SKM-1 treated with dmso at 0.1 percent for 144 hours (cell line): ENCODE measurements at regions not wholly inside any gene's neighbourhood (a gene's known extent, or its start where the extent isn't known, plus 50 kb on each side); places are given as distances from the start of the nearest gene placed in this dataset.

Source experiments
- DNase-seq: peaks from one replicate; lab custom pipeline; 2025; ENCODE audit not compliant: unreplicated experiment; lab: John Stamatoyannopoulos, UW

DNA sequence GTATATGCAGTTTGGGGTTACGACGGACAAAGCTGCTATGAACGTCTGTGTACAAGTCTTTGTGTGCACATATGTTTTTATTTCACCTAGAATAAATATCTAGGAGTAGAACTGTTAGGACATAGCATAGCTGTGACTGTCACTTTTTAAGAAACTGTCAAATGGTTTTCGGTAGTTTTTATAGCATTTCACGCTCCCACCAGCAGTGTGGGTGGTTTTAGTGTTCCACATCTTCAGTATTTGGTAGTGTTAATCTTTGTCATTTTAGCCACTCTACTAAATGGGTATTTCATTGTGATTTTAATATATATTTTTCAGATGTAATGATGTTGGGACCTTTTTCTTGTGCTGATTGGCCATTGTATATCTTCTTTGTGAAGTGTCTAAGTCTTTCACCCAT lies 109.1 kb upstream of the BCAT1 start:
- no peak for DNase-seq

GRCh38 chr12:25056486-25057130 lies 107.7 kb upstream of the BCAT1 start:
- DNase-seq = no peak

- DNase-seq = no peak
Measured at GRCh38 chr12:25056011-25056410, 107.1 kb upstream of the BCAT1 start.

DNA sequence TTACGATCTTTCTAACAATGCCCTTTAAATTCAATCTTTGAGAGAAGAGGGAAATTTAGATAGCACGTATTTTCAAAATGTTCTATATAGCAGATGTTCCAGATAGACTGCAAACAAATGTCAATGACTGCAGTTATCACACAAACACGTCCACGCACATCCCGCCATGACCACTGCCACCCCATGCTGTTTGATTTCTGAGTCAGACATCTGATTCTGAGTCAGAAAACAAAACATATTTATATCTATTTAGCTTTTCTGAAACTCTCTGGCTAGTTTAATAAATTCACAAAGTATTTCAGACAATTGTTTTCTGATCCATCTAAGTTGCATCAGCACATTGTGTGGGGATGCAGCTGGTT lies 105.9 kb upstream of the BCAT1 start:
- DNase-seq = no peak

GRCh38 chr12:25054076-25054782 lies 105.3 kb upstream of the BCAT1 start:
- DNase-seq = no peak

GRCh38 chr12:25052914-25053211 lies 104.0 kb upstream of the BCAT1 start:
- DNase-seq = no peak

- peak; percentile 89 for DNase-seq
Measured at GRCh38 chr12:25052196-25052913, 103.5 kb upstream of the BCAT1 start.

DNA sequence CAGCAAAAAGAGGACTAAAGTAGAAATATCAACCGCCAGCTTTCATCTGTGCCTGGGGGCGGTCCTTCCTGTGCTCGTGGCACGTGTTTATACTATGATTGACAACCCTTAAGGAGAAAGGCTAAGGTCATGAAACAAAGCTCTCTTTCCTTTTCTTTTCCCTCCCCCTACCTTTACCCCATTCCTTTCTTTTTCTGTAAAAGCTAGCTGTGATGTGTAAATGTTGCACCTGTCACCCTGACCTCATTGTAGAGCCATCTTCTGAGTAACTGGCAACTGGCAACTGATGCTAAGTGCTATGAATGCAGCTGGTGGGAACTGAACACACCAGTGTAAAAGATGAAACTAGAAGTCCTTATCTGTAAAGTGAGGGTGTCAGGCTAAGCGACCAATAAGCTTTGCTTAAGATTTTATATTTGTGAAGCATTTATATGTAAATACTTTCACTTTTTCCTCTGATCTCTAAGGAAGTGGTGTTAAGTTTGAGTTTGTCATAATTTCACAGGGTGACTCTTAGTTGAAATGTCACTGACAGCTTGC lies 102.8 kb upstream of the BCAT1 start:
- DNase-seq = no peak

DNA sequence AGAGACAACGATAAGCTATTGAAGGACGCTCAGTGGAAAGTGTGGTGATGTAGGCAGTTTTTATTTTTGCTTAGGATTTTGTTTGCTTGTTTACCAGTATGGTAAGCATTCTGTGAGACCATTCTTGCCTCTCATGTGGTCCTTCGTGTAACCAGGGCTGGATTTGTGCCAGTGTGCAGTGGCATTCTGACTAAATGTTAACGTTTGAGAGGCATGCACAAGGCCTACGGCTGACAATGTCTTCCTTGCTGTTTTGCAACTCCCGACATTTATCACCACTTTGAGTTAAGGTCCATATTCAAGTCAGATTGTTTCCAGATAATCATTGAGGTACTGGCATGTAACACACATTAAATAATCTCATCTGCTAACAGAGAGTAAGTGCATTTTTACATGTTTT lies 102.3 kb upstream of the BCAT1 start:
- DNase-seq = no peak

DNA sequence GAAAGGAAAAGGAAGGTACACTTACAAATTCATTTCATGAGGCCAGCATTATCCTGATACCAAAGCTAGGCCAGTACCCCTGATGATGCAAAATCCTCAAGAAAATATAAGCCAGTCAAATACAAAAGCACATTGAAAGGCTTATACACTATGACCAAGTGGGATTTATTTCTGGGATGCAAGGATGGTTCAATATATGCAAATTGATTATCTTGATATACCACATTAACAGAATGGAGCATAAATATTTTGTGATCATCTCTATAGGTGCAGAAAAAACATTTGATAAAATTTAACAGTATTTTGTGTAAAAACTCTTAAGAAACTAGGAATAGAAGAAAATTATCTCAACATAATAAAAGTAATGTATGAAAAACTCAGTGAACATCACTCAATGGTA lies 97.0 kb upstream of the BCAT1 start:
- DNase-seq = no peak

GRCh38 chr12:25041006-25041741 lies 92.3 kb upstream of the BCAT1 start:
- no peak for DNase-seq

DNA sequence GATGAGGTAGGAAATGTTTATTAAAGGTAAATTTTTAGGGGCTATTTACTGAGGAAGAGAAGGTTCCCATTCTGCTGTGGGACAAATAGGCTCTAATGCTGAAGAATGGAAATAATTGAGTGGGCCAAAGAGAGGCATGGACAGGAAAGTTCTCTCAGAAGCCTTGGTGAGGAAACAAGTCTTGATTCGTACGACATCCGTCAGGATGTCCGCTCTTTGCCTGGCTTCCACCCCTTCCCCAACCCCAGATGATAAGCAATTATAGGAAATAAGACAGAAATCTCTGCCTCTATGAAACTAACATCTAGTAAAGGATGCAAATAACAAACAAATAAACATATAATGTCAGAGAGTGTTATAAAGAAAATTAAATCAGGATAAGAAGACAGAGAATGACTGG lies 91.7 kb upstream of the BCAT1 start:
- no peak for DNase-seq

GRCh38 chr12:25034676-25035075 lies 85.8 kb upstream of the BCAT1 start:
- DNase-seq = no peak

DNA sequence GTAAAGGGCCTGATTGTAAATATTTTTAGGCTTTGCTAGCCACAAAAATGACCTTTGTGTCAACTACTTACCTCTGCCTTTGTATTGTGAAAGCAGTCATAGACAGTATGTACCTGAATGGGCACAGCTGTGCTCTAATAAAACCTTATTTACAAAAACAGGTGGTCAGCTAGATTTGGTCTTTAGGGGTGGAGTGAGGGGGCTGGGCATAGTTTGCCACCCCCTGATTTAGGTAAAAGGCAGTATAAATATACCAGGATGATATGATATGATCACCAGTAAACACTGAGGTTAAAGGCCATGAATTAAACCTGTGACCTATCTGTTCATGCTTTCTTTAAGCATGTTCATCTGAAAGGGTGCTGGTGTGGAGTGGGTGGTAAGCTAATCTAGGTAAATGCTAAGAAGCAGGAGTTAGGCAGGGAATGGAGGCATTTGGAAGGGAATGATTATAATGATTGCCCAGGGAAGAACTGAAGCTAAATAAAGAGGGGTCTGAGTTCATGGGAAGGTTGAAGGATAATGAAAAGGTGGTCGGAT lies 77.1 kb upstream of the BCAT1 start:
- DNase-seq = no peak

DNA sequence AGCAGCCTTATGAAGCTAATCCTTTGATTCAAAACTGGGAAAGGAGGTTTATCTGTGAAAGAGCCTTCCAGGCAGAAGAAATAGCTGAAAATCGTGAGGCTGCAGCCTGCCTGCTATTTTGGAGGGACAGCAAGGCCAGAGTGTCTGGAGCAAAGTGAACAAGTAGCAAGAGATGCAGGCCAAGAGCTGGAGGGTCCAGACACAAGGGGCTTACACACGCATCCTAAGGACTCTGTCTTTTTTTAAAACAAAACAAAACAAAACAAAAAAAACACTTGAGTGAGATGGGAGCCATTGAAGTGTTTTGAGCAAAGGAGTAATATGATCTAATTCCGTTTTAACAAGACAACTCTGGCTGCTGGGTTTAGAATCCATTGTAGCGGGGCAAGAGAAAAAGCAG lies 76.4 kb upstream of the BCAT1 start:
- no peak for DNase-seq

GRCh38 chr12:25023808-25024207 lies 74.9 kb upstream of the BCAT1 start:
- no peak for DNase-seq

DNA sequence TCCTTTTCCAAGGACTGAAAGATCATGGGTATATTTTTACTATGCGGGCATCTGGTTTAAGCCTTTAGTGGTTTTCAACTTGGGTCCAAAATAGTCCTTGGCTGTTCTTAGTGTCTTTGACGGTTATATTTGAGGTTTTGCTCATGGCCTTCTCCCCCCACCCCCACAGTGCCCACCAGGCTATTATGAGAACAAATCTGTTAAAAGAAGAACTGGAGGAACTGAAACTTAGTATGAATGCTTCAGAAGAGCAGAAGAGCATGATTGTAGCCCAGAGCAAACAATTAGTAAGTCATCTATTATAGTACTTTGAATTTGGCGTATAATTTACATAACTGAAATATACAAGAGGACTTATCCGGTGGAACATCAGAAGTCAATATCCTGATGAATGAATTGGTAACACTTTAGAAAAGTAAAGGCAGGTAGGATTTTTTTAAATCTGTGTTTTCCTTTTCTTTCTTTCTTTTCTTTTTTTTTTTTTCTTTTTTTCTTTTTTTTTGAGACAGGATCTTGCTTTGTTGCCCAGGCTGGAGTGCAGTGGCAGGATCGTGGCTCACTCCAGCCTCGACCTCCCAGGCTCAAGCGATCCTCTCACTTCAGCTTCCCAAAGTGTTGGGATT lies 71.8 kb upstream of the BCAT1 start:
- no peak for DNase-seq

DNA sequence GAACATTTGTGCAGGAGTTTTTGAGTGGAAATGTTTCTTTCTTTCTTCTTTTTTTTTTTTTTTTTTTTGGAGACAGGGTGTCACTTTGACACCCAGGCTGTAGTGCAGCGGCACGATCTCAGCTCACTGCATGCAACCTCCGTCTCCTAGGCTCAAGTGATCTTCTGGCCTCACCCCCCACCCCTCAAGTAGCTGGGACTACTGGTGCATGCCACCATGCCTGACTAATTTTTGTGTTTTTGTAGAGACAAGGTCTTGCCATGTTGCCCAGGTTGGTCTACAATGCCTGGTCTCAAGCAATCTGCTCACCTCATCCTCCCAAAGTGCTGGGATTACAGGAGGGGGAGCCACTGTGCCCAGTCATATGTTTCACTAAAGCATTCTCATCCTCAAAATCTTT lies 69.2 kb upstream of the BCAT1 start:
- no peak for DNase-seq

- DNase-seq = no peak
Measured at GRCh38 chr12:25017336-25017735, 68.4 kb upstream of the BCAT1 start.

- no peak for DNase-seq
Measured at GRCh38 chr12:25014961-25015360, 66.1 kb upstream of the BCAT1 start.

GRCh38 chr12:25013061-25013460 lies 64.2 kb upstream of the BCAT1 start:
- no peak for DNase-seq
